HG02884 (cell line): ENCODE measurements at regions not wholly inside any gene's neighbourhood (a gene's known extent, or its start where the extent isn't known, plus 50 kb on each side); places are given as distances from the start of the nearest gene placed in this dataset.
"Not testable (repeated sequence)": the region's sequence is repeated elsewhere in the genome, so short reads cannot be mapped to it uniquely, and the experiment has no call there.

Experiments
- ATAC-seq: cut with Tn5 transposase; IDR thresholded peaks from one replicate; pipeline ENCODE4 v1.9.1; 2021; ENCODE audit warnings: mild to moderate bottlenecking, moderate library complexity; ENCODE audit not compliant: unreplicated experiment

- ATAC-seq: not testable (repeated sequence)
Measured at GRCh38 chr4:9505341-9505740, 61.1 kb downstream of the DEFB131A start.

DNA sequence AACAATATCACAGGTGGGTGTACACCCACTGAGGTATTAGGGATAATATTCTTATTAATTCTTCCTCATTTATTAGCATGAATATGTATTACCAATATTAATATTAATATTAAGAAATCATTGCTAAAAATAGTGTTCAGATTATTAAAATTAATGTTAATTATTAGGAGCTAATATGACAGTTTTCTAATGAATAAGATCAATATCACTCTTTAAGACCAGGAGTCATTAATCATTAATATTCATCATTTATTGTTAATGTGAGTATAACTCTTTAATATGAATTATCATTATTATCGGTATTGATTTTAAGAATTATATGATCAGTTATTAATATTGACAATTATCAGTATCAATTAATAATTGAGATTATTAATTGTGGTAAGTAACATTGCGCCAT, 62.5 kb downstream of the DEFB131A start:
- not testable (repeated sequence) for ATAC-seq

DNA sequence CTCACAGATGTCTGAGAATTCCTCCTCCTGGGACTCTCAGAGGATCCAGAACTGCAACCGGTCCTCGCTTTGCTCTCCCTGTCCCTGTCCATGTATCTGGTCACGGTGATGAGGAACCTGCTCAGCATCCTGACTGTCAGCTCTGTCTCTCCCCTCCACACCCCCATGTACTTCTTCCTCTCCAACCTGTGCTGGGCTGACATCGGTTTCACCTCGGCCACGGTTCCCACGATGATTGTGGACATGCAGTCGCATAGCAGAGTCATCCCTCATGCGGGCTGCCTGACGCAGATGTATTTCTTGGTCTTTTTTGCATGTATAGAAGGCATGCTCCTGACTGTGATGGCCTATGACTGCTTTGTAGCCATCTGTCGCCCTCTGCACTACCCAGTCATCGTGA, 68.7 kb downstream of the DEFB131A start:
- ATAC-seq: not testable (repeated sequence)

DNA sequence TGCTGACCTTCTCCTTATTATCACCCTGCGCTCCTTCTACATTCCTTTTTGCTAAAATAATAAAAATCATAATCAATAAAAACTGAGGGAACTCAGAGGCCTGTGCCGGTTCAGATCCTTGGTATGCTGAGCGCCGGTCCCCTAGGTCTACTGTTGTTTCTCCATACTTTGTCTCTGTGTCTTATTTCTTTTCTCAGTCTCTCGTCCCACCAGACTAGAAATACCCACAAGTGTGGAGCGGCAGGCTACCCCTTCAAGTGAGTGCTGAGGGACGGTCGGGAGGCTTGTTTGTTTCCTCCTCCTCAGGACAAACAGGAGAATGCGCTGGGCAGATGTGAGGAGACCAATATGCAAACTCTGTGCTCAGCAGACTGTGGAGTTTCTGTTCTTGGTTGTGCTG, 75.4 kb downstream of the DEFB131A start:
- ATAC-seq: not testable (repeated sequence)

DNA sequence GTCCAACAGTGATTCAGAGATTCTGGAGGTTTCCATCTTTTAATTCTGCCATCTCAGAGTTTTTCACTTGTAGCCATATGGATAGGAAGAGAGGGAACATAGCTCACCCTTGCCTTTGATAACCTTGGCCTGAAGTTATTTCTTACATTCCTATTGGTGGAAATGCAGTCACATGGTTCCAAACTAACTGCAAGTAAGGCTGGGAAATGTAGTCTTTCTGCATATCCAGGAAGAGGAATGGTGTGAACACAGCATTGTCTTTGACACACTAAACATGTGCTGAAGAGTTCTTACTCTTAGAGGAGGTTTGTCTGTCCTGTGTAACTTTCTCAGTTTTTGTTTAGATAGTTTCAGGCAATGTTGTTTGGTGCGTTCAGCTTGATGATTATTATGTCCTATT, 78.7 kb downstream of the DEFB131A start:
- ATAC-seq: not testable (repeated sequence)

DNA sequence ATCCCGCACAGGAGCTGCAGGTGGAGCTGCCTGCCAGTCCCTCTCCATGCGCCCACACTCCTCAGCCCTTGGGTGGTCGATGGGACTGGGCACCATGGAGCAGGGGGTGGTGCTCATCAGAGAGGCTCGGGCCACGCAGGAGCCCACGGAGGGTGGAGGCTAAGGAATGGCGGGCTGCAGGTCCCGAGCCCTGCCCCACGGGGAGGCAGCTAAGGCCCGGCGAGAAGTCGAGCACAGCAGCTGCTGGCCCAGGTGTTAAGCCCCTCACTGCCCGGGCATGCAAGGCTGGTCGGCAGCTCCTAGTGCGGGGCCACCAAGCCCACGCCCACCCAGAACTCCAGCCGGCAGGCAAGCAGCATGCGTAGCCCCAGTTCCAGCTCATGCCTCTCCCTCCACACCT, 80.2 kb downstream of the DEFB131A start:
- not testable (repeated sequence) for ATAC-seq

DNA sequence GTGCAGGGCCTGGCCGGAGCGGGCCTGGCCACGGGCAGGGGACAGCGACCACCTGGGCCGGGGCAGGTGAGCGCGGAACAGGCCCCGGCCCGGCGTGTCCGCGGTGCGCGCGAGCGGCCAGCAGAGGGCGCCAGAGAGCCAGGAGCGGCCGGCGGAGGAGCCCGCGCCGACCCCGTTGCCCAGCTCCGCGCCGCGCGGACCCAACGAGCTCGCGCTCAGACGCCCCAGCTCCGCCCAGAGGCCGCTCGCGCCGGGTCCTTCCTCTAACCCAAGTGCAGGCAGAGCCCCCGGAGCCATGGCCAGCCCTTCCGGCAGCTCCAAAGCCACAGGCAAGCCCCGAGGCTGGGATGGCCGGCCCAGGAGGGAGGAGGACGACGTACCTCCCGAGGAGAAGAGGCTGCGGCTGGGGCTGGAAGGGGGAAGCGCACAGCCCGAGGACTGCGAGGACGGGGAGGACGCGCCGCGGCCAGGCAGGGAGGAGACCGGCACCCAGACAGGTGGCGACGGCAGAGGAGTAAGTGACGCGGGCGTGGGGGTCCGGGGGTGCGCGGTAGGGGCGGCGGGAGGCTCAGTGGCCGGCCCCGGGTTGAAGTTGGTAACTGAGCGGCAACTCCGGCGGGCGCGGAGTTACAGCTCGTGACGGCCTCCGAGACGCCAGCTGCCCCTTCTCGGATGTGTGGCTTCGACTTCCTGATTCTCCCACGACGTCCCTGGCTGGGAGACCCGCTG, 88.1 kb downstream of the DEFB131A start:
- ATAC-seq: not testable (repeated sequence)

- not testable (repeated sequence) for ATAC-seq
Measured at GRCh38 chr4:9532863-9533192, 88.6 kb downstream of the DEFB131A start.

DNA sequence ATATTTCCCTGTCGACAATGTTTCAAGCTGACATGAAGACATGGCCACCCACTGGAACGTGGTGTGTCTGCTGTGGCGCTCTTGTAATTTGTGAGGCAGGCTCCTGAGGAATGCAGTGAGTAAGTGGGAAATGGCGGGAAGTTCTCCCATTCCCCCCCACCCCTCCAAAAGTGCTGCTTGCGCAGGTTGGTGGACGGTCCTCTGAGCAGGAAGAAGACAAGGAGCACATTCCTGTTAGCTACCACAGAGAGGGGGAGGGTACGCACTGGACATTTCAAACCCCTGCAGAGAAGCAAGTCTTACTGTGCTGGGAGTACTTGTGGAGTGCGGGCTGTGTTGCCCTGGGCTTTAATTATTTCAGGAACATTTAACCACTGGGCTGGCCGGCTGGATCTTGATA, 92.9 kb downstream of the DEFB131A start:
- not testable (repeated sequence) for ATAC-seq

GRCh38 chr4:9539939-9540520, 95.8 kb downstream of the DEFB131A start:
- ATAC-seq: not testable (repeated sequence)

DNA sequence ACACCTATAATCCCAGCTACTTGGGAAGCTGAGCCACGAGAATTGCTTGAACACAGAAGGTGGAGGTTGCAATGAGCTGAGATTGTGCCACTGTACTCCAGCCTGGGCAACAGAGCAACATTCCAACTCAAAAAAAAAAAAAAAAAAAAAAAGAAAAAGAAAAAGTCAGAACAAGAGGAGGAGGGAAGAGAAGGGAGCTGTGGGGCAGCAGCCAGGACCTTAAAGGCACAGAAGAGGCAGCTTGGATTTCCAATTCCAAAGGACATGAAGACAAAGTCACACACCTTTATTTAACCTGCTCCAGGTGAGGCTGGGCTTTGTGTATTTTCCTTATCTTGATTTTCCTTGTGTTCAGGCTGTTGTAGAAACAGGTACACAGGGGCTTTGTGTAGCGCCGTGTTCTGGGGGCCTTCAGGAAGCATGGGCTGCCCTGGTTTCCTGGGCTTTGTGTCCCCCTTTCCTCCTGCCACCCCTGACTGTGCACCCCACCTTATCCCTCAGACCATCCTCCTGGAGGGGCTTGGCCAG, 97.2 kb downstream of the DEFB131A start:
- not testable (repeated sequence) for ATAC-seq

- not testable (repeated sequence) for ATAC-seq
Measured at GRCh38 chr4:9544851-9545250, 100.6 kb downstream of the DEFB131A start.

- not testable (repeated sequence) for ATAC-seq
Measured at GRCh38 chr4:9547470-9547869, 103.3 kb downstream of the DEFB131A start.

DNA sequence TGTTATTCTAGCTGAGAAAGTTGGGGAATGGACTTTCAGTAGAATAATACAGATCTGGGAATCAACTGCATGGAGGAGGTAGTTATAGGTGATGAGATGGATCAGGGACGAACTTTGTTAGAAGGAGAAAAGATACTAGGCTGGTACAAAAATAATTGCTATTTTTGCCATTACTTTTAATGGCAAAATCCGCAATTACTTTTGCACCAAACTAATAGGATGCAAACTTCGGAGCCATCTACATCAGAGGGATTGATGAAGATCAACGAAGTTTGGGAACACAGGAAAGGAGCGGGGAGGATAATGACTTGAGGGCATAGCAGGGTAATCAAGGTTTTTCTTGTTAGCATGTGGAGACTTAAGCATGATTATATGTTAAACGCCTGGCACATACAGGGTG, 111.9 kb downstream of the DEFB131A start:
- not testable (repeated sequence) for ATAC-seq

DNA sequence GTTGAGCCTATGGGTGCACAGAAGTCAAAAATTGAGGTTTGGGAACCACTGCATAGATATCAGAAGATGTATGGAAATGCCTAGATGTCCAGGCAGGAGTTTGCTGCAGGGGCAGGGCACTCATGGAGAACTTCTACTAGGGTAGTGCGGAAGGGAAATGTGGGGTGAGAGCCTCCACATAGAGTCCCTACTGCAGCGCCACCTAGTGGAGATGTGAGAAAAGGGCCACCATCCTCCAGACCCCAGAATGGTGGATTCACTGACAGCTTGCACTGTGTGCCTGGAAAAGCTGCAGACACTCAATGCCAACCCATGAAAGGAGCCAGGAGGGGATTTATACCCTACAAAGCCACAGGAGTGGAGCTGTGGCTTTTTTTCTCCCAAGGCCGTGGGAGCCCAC, 133.7 kb downstream of the DEFB131A start:
- ATAC-seq: not testable (repeated sequence)

- ATAC-seq: not testable (repeated sequence)
Measured at GRCh38 chr4:9582880-9583279, 138.7 kb downstream of the DEFB131A start.

GRCh38 chr4:9592010-9592409, 147.8 kb downstream of the DEFB131A start:
- no peak for ATAC-seq

GRCh38 chr4:9594948-9595347, 150.7 kb downstream of the DEFB131A start:
- no peak for ATAC-seq

DNA sequence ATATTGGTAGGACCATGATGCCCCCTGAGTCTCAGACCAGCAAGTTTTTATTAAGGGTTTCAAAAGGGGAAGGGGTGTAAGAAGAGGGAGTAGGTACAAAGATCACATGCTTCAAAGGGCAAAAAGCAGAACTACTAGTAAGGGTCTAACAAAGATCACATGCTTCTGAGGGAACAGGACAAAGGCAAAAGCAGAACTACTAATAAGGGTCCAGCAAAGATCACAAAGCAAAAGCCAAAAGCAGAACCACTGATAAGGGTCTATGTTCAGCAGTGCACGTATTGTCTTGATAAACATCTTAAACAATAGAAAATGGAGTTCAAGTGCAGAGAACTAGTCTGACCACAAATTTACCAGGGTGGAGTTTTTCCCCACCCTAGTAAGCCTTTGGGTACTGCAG, 151.3 kb downstream of the DEFB131A start:
- not testable (repeated sequence) for ATAC-seq

DNA sequence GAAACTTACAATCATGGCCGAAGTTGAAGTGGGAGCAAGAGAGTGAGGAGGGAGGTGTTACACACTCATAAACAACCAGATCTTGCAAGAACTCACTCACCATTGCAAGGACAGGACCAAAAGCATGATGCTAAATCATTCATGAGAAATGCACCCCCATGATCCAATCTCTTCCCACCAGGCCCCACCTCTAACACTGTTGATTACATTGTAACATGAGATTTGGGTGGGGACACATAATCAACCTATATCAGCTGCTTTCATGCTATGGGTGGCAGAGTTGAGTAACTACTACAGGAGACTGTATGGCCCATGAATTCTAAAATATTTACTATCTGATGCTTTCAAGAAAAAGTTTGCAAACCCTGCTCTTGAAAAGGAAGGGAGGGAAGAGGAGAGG, 155.1 kb downstream of the DEFB131A start:
- no peak for ATAC-seq

DNA sequence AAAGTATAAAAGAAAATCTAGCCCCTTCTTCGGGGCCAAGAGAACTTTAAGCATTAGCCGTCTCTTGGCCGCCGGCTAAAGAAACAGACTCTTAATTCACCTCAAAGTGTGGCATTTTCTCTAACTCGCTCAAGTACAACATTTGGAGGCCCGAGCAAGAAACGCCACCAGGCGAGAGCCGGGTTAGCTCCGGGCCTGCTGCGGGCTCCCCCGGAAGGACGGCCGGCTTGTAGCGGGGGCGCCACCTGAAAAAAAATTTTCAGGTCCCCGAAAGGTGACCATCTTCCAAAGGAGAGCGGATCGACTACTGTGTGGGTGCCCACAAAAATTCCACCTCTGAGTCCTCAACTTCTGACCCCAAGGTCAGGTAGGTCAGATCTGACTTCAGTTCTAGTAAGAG, 156.0 kb downstream of the DEFB131A start:
- no peak for ATAC-seq

DNA sequence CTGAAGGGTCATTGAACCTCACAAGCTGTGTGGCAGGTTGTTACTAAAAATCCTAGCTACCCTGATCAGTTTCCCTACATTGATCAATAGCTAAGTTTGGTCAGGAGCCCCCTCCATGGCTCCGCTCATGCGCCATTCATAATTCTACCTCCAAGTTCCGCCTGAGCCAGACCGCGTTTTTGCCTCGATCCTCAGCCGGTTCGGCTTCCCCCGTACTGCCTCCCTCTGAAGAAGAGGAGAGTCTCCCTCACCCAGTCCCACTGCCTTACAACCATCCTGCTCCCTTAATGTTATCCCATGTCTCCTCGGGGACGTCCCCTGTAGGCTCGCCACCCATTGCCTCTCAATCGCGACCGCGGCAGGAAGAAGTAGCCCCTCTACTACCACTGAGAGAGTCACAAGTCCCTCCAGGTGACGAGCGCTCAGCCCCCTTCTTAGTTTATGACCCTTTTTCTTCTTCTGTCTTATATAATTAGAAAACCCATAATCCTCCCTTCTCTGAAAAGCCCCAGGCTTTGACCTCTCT, 158.2 kb downstream of the DEFB131A start:
- ATAC-seq: no peak
